Lower lobe of right lung (tissue), 2 donors: ENCODE measurements at regions not wholly inside any gene's neighbourhood (a gene's known extent, or its start where the extent isn't known, plus 50 kb on each side); places are given as distances from the start of the nearest gene placed in this dataset.

Experiments used
- ATAC-seq, 2 donors: fragments of 200-7000 bp; cut with Tn5 transposase; one replicate each; pipeline ENCODE4 v1.9.1; 2020 to 2022; ENCODE audit warnings: mild to moderate bottlenecking in 2 of 2, moderate library complexity in 2 of 2
- DNase-seq: peaks from one replicate; pipeline ENCODE4 v3.0.0-alpha.2; 2020
- H3K27ac ChIP-seq: fragments of 200-600 bp; one replicate; pipeline ENCODE4 v1.8.0; 2022
- H3K27me3 ChIP-seq: fragments of 200-600 bp; one replicate; pipeline ENCODE4 v1.8.0; 2022; ENCODE audit warnings: low read depth
- H3K36me3 ChIP-seq: fragments of 200-600 bp; one replicate; pipeline ENCODE4 v1.8.0; 2022; ENCODE audit warnings: mild to moderate bottlenecking
- H3K4me1 ChIP-seq: fragments of 200-600 bp; one replicate; pipeline ENCODE4 v1.8.0; 2022
- H3K4me3 ChIP-seq: fragments of 200-600 bp; one replicate; pipeline ENCODE4 v1.8.0; 2022; ENCODE audit warnings: mild to moderate bottlenecking
- H3K9me3 ChIP-seq: fragments of 200-600 bp; one replicate; pipeline ENCODE4 v1.8.0; 2022
- intact Hi-C: fragments of 100-400 bp; cut with DNase I; formaldehyde crosslinking; loops from one replicate; pipeline ENCODE4 v1.11.0; 2022
- TF ChIP-seq, protein P1 (sequence below): fragments of 200-600 bp; IDR thresholded peaks from one replicate; pipeline ENCODE4 v1.8.0; 2022; ENCODE audit warnings: antibody characterized with exemption, mild to moderate bottlenecking
- donor health status: DM: no; HTN: yes; CAD: no; lungs with severe emphysema.

DNA sequence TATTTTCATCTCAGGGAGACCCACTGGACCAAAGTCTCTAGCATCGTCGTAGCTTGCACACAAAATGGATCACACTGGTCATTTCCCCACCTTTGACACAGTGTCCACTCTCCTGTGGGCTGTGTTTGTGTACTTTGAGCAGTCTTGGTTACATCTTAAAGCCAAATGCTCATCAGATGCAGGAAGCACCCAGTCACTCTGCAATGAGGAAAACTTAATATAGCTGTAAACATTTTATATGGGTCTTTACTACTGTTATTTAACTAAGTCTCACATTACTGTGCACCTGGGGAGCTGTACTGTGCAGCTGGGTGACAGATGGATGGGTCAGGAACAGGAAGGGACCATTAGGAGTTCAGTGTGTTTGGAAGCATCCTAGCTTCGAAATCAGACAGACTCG is 109.0 kb upstream of the CXCR4 start:
- no peak overlapping the region for H3K4me3 ChIP-seq
- intact Hi-C loops: no loop called here
- DNase-seq: no peak
- no peaks in the 10 kb centered on the region for H3K27me3 ChIP-seq
- no peak for ATAC-seq
- no peaks in the 10 kb centered on the region for H3K36me3 ChIP-seq
- H3K27ac ChIP-seq: no peak overlapping the region
- H3K4me1 ChIP-seq: peaks cover 11% of the 10 kb centered on the region
- TF ChIP-seq, protein P1, sequence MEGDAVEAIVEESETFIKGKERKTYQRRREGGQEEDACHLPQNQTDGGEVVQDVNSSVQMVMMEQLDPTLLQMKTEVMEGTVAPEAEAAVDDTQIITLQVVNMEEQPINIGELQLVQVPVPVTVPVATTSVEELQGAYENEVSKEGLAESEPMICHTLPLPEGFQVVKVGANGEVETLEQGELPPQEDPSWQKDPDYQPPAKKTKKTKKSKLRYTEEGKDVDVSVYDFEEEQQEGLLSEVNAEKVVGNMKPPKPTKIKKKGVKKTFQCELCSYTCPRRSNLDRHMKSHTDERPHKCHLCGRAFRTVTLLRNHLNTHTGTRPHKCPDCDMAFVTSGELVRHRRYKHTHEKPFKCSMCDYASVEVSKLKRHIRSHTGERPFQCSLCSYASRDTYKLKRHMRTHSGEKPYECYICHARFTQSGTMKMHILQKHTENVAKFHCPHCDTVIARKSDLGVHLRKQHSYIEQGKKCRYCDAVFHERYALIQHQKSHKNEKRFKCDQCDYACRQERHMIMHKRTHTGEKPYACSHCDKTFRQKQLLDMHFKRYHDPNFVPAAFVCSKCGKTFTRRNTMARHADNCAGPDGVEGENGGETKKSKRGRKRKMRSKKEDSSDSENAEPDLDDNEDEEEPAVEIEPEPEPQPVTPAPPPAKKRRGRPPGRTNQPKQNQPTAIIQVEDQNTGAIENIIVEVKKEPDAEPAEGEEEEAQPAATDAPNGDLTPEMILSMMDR: no peak
- no peaks in the 10 kb centered on the region for H3K9me3 ChIP-seq

- H3K4me3 ChIP-seq: no peak overlapping the region
- no peak for DNase-seq
- no peaks in the 10 kb centered on the region for H3K36me3 ChIP-seq
- no peaks in the 10 kb centered on the region for H3K9me3 ChIP-seq
- no peaks in the 10 kb centered on the region for H3K27me3 ChIP-seq
- peak; percentile 62 to 63 for ATAC-seq
- H3K27ac ChIP-seq: no peak overlapping the region
- peaks cover 11% of the 10 kb centered on the region for H3K4me1 ChIP-seq
- intact Hi-C loops: no loop called here
- TF ChIP-seq, protein P1: no peak
Observed at GRCh38 chr2:136225950-136226835, 108.2 kb upstream of the CXCR4 start.

GRCh38 chr2:136223274-136223673 is 105.3 kb upstream of the CXCR4 start:
- intact Hi-C loops: no loop called here
- no peak for DNase-seq
- H3K9me3 ChIP-seq: no peaks in the 10 kb centered on the region
- no peaks in the 10 kb centered on the region for H3K27me3 ChIP-seq
- no peak overlapping the region for H3K4me3 ChIP-seq
- H3K4me1 ChIP-seq: peaks cover 11% of the 10 kb centered on the region
- no peak overlapping the region for H3K27ac ChIP-seq
- ATAC-seq: no peak
- TF ChIP-seq, protein P1: no peak
- H3K36me3 ChIP-seq: no peaks in the 10 kb centered on the region

- Histone ChIP-seq H3K4me1 (peaks cover 11% of the 10 kb centered on the region), H3K9me3 (no peaks in the 10 kb centered on the region), H3K27ac (no peak overlapping the region), H3K36me3 (no peaks in the 10 kb centered on the region), H3K4me3 (no peak overlapping the region), H3K27me3 (no peaks in the 10 kb centered on the region)
- TF ChIP-seq, protein P1: no peak
- no peak for DNase-seq
- intact Hi-C loops: no loop called here
- no peak for ATAC-seq
Observed at GRCh38 chr2:136222862-136223261, 104.9 kb upstream of the CXCR4 start.

DNA sequence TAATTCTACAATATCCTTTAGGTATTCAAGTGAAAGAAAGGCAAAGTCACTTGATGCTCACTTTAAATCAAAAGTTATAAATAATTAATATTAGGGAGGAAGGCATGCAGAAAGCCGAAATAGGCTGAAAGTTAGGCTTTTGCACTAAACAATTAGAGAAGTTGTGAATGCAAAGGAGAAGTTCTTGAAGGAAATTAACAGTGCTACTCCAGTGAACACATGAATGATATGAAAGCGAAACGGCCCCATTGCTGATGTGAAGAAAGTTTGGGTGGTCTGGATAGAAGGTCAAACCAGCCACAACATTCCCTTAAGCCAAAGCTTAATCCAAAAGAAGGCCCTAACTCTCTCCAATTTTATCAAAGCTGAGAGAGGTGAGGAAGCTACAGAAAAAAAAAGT is 103.1 kb upstream of the CXCR4 start:
- Histone ChIP-seq H3K4me3 (no peak overlapping the region), H3K4me1 (peaks cover 5% of the 10 kb centered on the region), H3K27me3 (no peaks in the 10 kb centered on the region), H3K36me3 (no peaks in the 10 kb centered on the region), H3K9me3 (no peaks in the 10 kb centered on the region), H3K27ac (no peak overlapping the region)
- intact Hi-C loops: no loop called here
- ATAC-seq (no peak), DNase-seq (no peak)
- TF ChIP-seq, protein P1: no peak
